ENCODE measurements at regions not wholly inside any gene's neighbourhood (a gene's known extent, or its start where the extent isn't known, plus 50 kb on each side); places are given as distances from the start of the nearest gene placed in this dataset.

- no peak for DNase-seq
Measured at GRCh38 chr2:96438589-96438988, 66.6 kb downstream of the NEURL3 start.

GRCh38 chr2:96437512-96437911 is 67.6 kb downstream of the NEURL3 start:
- DNase-seq: no peak

DNA sequence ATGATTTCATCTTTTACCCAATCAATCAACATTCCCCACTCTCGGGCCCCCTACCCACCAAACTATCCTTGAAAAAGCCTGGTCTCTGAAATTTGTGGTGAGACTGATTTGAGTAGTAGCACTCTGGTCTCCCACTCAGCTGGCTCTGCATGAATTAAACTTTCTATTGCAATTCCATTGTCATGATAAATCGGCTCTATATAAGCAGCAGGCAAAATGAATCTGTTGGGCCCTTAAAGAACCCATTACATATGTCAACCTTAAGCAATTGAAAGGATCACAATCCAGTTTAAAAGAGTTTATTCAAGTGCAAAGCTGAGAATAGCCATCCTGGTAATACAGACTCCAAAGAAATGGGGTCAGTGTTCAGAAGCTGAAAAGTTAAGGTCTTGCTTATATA is 68.2 kb downstream of the NEURL3 start:
- no peak for DNase-seq

DNA sequence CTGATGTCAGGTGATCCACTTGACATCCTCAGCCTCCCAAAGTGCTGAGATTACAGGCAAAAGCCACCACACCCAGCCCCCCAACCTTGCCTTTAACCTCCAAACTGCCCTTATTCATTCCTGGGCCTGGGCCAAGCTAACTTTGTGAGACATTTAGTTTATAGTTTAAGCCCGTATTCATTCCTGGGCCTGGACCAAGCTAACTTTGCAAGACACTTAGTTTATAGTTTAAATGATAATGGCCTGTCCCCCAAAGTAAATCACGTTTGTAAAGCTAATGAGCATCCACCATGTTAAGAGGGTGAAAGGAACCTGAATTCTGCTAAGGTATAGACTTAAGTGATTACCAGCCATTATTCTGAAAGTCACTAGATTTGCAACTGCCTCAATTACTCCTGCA is 68.7 kb downstream of the NEURL3 start:
- no peak for DNase-seq

- DNase-seq: peak in 2 of 56 donors; percentile 11 to 19
Measured at GRCh38 chr2:96431319-96431718, 73.8 kb downstream of the NEURL3 start.

DNA sequence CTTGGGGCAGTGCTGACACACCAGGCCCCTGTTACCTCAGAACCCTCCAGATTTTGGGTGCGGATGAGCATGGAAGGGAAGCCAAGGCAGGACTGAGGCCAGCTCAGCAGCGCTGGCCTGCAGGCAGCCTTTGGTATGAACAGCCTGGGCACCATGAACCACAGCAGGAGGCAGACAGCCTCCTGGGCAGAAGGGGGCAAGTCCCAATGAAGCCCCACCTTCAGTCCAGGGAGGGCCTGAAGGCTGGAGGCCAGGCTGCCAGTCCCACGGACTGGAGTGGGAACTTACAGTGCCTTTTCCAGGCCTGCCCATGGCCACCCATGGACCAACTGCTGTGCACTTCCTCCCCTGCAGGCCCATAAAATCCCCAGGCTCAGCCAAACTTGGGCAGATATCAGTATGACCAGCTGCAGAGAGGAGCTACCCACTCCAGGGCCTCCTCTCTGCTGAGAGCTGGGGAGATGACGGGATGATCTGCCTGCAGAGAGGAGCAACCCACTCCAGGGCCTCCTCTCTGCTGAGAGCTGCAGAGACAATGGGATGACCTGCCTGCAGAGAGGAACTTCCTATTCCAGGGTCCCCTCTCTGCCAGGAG is 74.7 kb downstream of the NEURL3 start:
- DNase-seq: no peak

- DNase-seq: no peak
Measured at GRCh38 chr2:96427917-96428316, 77.2 kb downstream of the NEURL3 start.

GRCh38 chr2:96427169-96427568 is 78.0 kb downstream of the NEURL3 start:
- DNase-seq: no peak

DNA sequence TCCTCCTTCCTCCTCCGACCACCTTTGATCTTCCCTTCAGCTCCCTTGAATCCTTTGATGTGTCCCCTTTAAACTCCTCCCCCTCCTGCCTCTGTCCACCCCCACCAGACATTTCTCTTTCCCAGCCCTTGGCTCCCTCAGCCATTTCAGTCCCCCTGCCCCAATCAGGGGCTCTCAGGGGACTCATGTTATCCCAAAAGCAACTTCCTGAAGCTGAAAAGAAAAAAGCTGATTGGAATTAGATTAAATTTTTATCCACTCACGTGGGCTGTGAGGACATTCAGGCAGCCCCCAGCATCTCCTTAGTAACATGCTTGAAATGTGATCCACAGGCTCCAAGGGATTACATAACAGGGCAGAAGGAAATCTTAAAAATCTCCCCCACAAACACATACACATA is 81.3 kb downstream of the NEURL3 start:
- no peak for DNase-seq

Data from amygdala (tissue), 56 donors.